ENCODE measurements at regions not wholly inside any gene's neighbourhood (a gene's known extent, or its start where the extent isn't known, plus 50 kb on each side); places are given as distances from the start of the nearest gene placed in this dataset.

DNA sequence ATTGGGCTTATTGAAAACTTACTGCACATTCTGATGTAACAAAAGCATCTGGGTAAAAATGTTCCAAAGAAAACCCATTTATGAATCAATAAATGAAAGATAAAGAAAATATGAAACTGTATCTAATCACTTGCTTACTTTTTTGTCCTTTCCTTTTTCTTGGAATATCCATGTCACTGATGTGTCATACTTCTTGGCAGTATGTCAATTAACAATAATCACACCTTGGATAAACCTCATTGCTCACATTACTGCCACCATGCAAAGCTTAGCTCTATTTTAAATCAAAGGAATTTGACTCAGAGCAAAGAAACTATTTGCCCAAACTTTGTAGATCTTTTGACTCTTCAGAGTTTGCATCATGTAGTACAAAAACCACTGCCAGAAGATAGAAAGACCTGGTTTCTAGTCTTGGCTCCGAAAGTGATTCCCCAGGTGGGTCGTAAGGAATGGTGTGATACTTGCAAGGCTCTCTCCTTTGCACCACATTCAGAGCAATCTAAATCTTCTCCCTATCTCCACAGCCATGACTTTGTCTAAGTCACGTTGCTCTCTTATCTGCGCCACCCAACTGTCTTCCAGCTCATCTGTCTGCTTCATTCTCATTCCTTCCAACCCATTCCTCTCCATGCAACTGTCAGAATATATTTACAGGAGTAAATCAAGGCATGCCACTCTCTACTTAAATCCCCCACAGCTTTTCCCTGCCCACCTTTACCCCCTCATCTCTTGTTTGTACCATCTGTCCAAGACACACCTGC is 311.9 kb downstream of the COG6 start:
- DNase-seq (ENCODE audit: insufficient read length, low spot score) = no peak
- TF ChIP-seq, protein P1, sequence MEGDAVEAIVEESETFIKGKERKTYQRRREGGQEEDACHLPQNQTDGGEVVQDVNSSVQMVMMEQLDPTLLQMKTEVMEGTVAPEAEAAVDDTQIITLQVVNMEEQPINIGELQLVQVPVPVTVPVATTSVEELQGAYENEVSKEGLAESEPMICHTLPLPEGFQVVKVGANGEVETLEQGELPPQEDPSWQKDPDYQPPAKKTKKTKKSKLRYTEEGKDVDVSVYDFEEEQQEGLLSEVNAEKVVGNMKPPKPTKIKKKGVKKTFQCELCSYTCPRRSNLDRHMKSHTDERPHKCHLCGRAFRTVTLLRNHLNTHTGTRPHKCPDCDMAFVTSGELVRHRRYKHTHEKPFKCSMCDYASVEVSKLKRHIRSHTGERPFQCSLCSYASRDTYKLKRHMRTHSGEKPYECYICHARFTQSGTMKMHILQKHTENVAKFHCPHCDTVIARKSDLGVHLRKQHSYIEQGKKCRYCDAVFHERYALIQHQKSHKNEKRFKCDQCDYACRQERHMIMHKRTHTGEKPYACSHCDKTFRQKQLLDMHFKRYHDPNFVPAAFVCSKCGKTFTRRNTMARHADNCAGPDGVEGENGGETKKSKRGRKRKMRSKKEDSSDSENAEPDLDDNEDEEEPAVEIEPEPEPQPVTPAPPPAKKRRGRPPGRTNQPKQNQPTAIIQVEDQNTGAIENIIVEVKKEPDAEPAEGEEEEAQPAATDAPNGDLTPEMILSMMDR (IDR thresholded peaks at IDR 0.05; ENCODE audit: insufficient read depth, missing control alignments) = no peak
- FAIRE-seq = no peak

DNA sequence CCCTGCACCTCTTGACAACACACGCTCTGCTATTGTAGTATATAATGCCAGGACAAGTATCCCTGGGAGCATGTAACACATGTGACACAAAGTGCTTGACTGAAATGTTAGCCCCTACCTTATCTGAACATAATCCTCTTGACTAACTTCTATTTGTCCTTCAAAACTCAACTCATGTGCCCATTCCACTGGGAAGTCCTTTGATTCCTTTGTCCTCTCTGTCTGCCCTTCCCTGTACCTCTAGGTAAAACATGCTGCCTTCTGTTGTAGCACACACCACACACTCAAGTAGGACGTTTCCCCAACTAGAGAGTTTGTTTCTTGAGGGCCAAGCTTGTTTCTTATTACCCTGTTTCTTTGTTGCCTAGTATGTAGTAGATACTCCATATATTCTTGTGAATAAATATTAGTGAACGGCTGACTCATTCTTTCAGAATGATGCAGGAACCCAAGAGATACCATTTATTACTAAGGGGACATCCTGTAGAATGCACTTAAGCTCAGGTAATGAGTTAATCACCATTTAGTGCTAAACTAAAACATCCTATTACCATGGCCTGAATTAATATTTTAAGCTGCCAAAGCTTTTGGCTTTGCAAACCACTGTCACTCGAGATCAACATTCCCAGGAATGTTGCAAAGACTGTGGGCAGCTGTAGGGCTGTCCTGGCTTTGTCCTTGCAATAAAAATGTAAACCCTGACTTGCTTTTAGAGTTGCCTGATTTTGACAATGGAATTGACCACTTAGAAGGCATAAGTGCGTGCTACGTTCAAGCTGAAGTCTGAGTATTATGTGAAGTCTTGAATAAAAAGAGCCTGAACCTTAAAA is 313.4 kb downstream of the COG6 start:
- FAIRE-seq = no peak
- no peak for DNase-seq (ENCODE audit: insufficient read length, low spot score)
- TF ChIP-seq, protein P1 (IDR thresholded peaks at IDR 0.05; ENCODE audit: insufficient read depth, missing control alignments) = no peak

DNA sequence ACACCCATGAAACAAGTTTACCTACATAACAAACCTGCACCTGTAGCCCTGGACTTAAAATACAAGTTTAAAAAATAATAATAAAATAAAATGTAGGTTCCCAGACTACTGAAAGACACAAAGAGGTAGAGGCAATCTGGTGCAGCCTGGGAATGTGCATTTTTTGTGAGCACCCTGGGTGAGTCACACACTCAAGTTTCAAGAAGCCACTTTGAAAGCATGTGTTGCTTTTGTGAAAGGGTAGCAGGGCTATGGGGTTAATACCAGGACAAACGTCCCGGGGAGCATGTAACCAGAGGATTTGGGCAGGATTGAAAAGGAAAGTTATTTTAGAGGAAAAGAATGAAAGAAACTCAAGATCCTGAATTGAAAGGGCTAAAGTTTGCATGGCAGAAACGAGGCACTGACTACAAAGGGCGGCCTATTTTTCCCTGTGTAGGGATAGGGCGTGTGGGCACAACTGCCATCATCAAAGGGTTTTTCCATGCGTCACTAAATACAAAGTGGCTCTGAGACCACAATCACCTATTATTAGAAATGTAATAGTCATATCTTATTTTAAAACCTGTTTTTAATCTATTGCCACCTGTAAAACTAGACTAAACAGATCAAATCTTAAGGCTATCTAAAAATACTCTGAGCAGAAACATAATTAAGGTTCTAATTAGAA is 314.9 kb downstream of the COG6 start:
- TF ChIP-seq, protein P1 (IDR thresholded peaks at IDR 0.05; ENCODE audit: insufficient read depth, missing control alignments) = no peak
- DNase-seq (ENCODE audit: insufficient read length, low spot score) = no peak
- no peak for FAIRE-seq

DNA sequence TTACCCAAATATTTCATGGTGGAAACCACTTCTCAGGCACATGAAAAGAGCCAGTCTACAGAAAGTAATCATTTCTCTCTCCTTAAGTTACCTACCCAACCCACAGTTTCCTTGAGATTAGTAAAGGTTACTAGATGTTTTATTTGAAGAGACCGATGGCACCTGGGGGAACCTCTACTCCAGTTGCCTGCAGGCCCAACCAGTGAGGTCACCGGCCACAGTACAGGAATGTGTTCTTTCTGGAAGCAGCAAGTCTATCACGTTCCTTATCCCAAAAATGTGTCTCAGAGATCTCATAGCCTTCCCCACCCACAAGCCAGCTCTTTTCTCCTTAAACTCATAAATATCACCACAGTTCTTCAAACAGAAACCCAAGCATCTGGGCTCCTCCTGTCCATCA is 316.1 kb downstream of the COG6 start:
- FAIRE-seq (no peak), DNase-seq (ENCODE audit: insufficient read length, low spot score) (no peak)
- TF ChIP-seq, protein P1 (IDR thresholded peaks at IDR 0.05; ENCODE audit: insufficient read depth, missing control alignments) = no peak

DNA sequence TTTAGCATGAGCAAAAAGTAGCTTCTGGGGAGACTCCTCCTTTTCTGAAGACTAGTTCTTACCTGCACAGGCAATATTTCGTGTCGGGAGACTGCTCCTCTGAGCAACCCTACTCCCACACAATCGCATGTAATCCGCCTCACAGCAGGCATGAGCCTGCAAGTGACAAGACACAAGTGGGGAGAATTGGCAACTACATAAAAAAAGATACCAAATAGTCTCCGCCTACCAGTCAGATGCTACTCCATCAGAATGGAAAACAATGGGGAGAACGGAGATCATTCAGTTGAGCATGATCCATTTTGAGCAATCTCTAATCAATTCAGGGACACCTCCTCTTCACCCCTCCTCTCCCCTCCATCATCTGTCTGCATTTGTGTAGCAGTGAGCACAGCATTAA is 321.0 kb downstream of the COG6 start:
- TF ChIP-seq, protein P1 (IDR thresholded peaks at IDR 0.05; ENCODE audit: insufficient read depth, missing control alignments) = no peak
- FAIRE-seq (no peak), DNase-seq (ENCODE audit: insufficient read length, low spot score) (no peak)

DNA sequence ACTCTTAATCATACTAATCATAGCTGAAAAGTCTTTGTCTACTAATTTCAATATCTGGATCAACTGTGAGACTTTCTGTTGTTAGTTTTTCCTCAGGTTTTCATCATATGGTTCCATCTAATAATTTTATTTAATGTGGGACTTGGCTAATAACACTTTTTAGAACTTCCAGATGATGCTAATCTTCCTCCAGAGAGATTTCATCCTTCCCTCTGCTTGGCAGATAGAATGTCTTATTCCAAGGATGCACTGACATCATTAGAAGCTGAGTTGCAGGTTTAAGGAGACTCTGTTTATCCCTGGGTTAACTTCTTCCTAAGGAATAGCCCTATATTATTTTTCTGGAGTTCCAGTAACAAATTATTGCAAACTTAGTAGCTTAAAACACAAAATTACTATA is 325.6 kb downstream of the COG6 start:
- no peak for FAIRE-seq
- TF ChIP-seq, protein P1 (IDR thresholded peaks at IDR 0.05; ENCODE audit: insufficient read depth, missing control alignments) = no peak
- no peak for DNase-seq (ENCODE audit: insufficient read length, low spot score)

All from D721Med (cell line).